ENCODE measurements at regions not wholly inside any gene's neighbourhood (a gene's known extent, or its start where the extent isn't known, plus 50 kb on each side); places are given as distances from the start of the nearest gene placed in this dataset.

DNA sequence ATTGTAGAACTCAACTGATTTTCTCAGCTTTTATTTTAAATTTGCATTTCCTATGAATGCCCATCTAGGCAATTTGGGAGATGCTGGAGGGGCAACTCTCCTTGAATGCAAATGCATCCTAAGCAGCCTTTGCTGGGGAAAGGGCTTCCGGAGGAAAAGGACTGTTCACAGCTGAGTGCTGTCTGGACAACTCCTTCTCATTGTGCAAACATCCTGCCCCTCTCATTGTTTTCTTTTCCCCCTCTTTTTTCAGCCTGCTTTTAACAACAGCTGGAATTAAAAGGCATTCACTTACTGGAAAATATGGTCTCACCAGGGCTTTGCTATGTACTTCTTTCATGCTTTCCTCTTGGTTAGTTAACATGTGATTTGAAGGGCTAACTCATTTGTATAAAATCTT is 397.8 kb downstream of the FUT8 start:
- TF ChIP-seq ZFP3 (CRISPR knock-in tag; IDR thresholded peaks at IDR 0.05), result no peak
- TF ChIP-seq CSDC2 (CRISPR knock-in tag; IDR thresholded peaks at IDR 0.05), result no peak
- no peak for TF ChIP-seq BACH2 (CRISPR knock-in tag; IDR thresholded peaks at IDR 0.05; ENCODE audit: borderline replicate concordance)
- TF ChIP-seq, protein P1, sequence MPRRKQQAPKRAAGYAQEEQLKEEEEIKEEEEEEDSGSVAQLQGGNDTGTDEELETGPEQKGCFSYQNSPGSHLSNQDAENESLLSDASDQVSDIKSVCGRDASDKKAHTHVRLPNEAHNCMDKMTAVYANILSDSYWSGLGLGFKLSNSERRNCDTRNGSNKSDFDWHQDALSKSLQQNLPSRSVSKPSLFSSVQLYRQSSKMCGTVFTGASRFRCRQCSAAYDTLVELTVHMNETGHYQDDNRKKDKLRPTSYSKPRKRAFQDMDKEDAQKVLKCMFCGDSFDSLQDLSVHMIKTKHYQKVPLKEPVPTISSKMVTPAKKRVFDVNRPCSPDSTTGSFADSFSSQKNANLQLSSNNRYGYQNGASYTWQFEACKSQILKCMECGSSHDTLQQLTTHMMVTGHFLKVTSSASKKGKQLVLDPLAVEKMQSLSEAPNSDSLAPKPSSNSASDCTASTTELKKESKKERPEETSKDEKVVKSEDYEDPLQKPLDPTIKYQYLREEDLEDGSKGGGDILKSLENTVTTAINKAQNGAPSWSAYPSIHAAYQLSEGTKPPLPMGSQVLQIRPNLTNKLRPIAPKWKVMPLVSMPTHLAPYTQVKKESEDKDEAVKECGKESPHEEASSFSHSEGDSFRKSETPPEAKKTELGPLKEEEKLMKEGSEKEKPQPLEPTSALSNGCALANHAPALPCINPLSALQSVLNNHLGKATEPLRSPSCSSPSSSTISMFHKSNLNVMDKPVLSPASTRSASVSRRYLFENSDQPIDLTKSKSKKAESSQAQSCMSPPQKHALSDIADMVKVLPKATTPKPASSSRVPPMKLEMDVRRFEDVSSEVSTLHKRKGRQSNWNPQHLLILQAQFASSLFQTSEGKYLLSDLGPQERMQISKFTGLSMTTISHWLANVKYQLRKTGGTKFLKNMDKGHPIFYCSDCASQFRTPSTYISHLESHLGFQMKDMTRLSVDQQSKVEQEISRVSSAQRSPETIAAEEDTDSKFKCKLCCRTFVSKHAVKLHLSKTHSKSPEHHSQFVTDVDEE (CRISPR knock-in tag; IDR thresholded peaks at IDR 0.05), result no peak
- TF ChIP-seq, protein P2, sequence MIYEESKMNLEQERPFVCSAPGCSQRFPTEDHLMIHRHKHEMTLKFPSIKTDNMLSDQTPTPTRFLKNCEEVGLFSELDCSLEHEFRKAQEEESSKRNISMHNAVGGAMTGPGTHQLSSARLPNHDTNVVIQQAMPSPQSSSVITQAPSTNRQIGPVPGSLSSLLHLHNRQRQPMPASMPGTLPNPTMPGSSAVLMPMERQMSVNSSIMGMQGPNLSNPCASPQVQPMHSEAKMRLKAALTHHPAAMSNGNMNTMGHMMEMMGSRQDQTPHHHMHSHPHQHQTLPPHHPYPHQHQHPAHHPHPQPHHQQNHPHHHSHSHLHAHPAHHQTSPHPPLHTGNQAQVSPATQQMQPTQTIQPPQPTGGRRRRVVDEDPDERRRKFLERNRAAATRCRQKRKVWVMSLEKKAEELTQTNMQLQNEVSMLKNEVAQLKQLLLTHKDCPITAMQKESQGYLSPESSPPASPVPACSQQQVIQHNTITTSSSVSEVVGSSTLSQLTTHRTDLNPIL (CRISPR knock-in tag; IDR thresholded peaks at IDR 0.05; ENCODE audit: low read depth), result no peak
- no peak for TF ChIP-seq ARNTL (CRISPR knock-in tag; IDR thresholded peaks at IDR 0.05; ENCODE audit: borderline replicate concordance, low read depth)
- TF ChIP-seq, protein P3, sequence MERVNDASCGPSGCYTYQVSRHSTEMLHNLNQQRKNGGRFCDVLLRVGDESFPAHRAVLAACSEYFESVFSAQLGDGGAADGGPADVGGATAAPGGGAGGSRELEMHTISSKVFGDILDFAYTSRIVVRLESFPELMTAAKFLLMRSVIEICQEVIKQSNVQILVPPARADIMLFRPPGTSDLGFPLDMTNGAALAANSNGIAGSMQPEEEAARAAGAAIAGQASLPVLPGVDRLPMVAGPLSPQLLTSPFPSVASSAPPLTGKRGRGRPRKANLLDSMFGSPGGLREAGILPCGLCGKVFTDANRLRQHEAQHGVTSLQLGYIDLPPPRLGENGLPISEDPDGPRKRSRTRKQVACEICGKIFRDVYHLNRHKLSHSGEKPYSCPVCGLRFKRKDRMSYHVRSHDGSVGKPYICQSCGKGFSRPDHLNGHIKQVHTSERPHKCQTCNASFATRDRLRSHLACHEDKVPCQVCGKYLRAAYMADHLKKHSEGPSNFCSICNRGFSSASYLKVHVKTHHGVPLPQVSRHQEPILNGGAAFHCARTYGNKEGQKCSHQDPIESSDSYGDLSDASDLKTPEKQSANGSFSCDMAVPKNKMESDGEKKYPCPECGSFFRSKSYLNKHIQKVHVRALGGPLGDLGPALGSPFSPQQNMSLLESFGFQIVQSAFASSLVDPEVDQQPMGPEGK (CRISPR knock-in tag; IDR thresholded peaks at IDR 0.05; ENCODE audit: borderline replicate concordance), result no peak
- TF ChIP-seq TOX (CRISPR knock-in tag; IDR thresholded peaks at IDR 0.05; ENCODE audit: borderline replicate concordance), result no peak
- TF ChIP-seq RARB (CRISPR knock-in tag; IDR thresholded peaks at IDR 0.05), result no peak
- TF ChIP-seq ZNF565 (CRISPR knock-in tag; conservative IDR thresholded peaks at IDR 0.05; ENCODE audit: low read depth), result no peak
- no peak for TF ChIP-seq ZFP30 (CRISPR knock-in tag; IDR thresholded peaks at IDR 0.05)
- TF ChIP-seq, protein P4, sequence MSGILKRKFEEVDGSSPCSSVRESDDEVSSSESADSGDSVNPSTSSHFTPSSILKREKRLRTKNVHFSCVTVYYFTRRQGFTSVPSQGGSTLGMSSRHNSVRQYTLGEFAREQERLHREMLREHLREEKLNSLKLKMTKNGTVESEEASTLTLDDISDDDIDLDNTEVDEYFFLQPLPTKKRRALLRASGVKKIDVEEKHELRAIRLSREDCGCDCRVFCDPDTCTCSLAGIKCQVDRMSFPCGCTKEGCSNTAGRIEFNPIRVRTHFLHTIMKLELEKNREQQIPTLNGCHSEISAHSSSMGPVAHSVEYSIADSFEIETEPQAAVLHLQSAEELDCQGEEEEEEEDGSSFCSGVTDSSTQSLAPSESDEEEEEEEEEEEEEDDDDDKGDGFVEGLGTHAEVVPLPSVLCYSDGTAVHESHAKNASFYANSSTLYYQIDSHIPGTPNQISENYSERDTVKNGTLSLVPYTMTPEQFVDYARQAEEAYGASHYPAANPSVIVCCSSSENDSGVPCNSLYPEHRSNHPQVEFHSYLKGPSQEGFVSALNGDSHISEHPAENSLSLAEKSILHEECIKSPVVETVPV (CRISPR knock-in tag; IDR thresholded peaks at IDR 0.05), result no peak
- TF ChIP-seq SNAI2 (CRISPR knock-in tag; IDR thresholded peaks at IDR 0.05), result no peak

Data from SK-N-SH treated with all-trans-retinoic acid at 6 μM for 48 hours (cell line).